SK-N-MC (cell line): ENCODE measurements at regions not wholly inside any gene's neighbourhood (a gene's known extent, or its start where the extent isn't known, plus 50 kb on each side); places are given as distances from the start of the nearest gene placed in this dataset.

ENCODE experiments used
- EZH2 ChIP-seq: fragments of 200-600 bp; sonication (generic); IDR thresholded peaks from one replicate; pipeline ENCODE4 v1.6.1; 2017; ENCODE audit warnings: antibody characterized with exemption
- FOXP2 ChIP-seq: optimal IDR thresholded peaks from 2 replicates; pipeline ENCODE3; 2011; ENCODE audit warnings: mild to moderate bottlenecking, moderate library complexity; ENCODE audit not compliant: insufficient read depth; ENCODE audit errors: extremely low read length, control extremely low read depth
- POLR2AphosphoS5 ChIP-seq: IDR thresholded peaks from 2 replicates; pipeline ENCODE4 v1.6.1; 2012; ENCODE audit warnings: mild to moderate bottlenecking, low read depth, low read length, borderline replicate concordance

GRCh38 chr14:97055355-97055754 lies 258.2 kb downstream of the VRK1 start:
- TF ChIP-seq EZH2 (no peak), POLR2AphosphoS5 (no peak), FOXP2 (no peak)
